ENCODE measurements at regions not wholly inside any gene's neighbourhood (a gene's known extent, or its start where the extent isn't known, plus 50 kb on each side); places are given as distances from the start of the nearest gene placed in this dataset.

DNA sequence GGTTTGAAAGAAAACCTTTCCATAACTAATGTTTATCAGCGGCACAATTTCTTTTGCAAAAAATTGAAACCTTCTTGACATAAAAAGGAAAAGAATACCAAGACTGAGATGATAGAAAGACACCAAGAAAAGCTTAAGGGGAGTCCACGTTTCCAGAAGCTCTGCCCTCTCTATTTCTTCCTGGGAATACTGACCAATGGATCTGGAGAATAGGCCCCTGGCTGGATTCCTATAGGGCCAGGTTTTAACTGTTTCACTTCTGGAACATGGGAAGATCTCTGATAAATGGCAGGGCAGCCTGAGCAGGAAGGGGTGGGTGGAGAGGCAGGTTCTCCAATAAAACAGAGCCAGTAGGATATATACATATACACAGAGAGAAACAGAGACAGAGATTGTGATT lies 413.4 kb upstream of the JARID2 start:
- TF ChIP-seq CTCF (IDR thresholded peaks at IDR 0.05; ENCODE audit: poor library complexity, severe bottlenecking) (no peak), EZH2 (IDR thresholded peaks at IDR 0.05; ENCODE audit: borderline replicate concordance, insufficient read depth, low read length, poor library complexity, severe bottlenecking) (no peak), RAD21 (conservative IDR thresholded peaks at IDR 0.05) (no peak), MXI1 (conservative IDR thresholded peaks at IDR 0.05; ENCODE audit: poor library complexity, severe bottlenecking) (no peak), POLR2AphosphoS5 (IDR thresholded peaks at IDR 0.05) (no peak)
